ENCODE measurements at regions not wholly inside any gene's neighbourhood (a gene's known extent, or its start where the extent isn't known, plus 50 kb on each side); places are given as distances from the start of the nearest gene placed in this dataset.

GRCh38 chr2:3059141-3059925 lies 318.3 kb downstream of the EIPR1 start:
- 10% methylated on average over 36 of the region's 37 CpGs for WGBS (ENCODE audit: insufficient coverage, low coverage, missing lambda C conversion rate)
- no peak for FAIRE-seq
- H3K9ac ChIP-seq (ENCODE audit: insufficient read depth in 1 of 2, low read depth in 2 of 2, low read length in 2 of 2) = no peak overlapping the region
- intact Hi-C loops (cut with micrococcal nuclease) (no loop called here), in situ Hi-C loops (cut with MboI) (no loop called here)
- BruUV-seq (replicated peaks) = no TSS peak
- H3K4me3 ChIP-seq = no peak overlapping the region
- H3K27me3 ChIP-seq (ENCODE audit: control insufficient read depth in 2 of 2, insufficient read depth in 2 of 2, low read length in 2 of 2) = peaks cover 4 to 51% of the 10 kb centered on the region in 2 experiments
- ChIA-PET CTCF (ENCODE audit: low intra/inter-chr PET ratio) (no interaction called here), POLR2A (no interaction called here)
- H4K20me1 ChIP-seq (replicated peaks; ENCODE audit: control insufficient read depth, insufficient read depth, low read length) = no peaks in the 10 kb centered on the region
- H3K4me1 ChIP-seq (replicated peaks in 1 of 2; ENCODE audit: control insufficient read depth in 2 of 2, insufficient read depth in 2 of 2, low read length in 2 of 2) = peaks cover 0 to 3% of the 10 kb centered on the region in 2 experiments; a peak in 2 of 5 replicates
- H3K36me3 ChIP-seq (ENCODE audit: control insufficient read depth, insufficient read depth, low read length) = no peaks in the 10 kb centered on the region
- no peaks in the 10 kb centered on the region for H3K9me3 ChIP-seq (replicated peaks; ENCODE audit: control insufficient read depth, insufficient read depth, low read depth, low read length)
- no peak overlapping the region for H3K4me2 ChIP-seq (ENCODE audit: insufficient read depth, low read length)
- H3K27ac ChIP-seq (ENCODE audit: extremely low read depth, low read depth, low read length) = no peak overlapping the region
- H3K9me1 ChIP-seq (ENCODE audit: control insufficient read depth, insufficient read depth, low read length) = no peaks in the 10 kb centered on the region
- H2AFZ ChIP-seq (ENCODE audit: low read depth, low read length) = no peak overlapping the region
- no peak; the same call in 2 of the 3 replicates for ATAC-seq
- H3K79me2 ChIP-seq (ENCODE audit: control insufficient read depth, insufficient read depth, low read length) = no peaks in the 10 kb centered on the region
- DNase-seq (ENCODE audit: extremely low read depth in 1 of 4, low spot score in 3 of 4) = no peak
- TF ChIP-seq IRF2 (CRISPR knock-in tag; IDR thresholded peaks at IDR 0.05) (no peak), TRIM25 (IDR thresholded peaks at IDR 0.05; ENCODE audit: borderline replicate concordance) (no peak), MTF1 (CRISPR knock-in tag; IDR thresholded peaks at IDR 0.05; ENCODE audit: borderline replicate concordance) (no peak), ZNF586 (CRISPR knock-in tag; conservative IDR thresholded peaks at IDR 0.05) (no peak), NFXL1 (CRISPR knock-in tag; IDR thresholded peaks at IDR 0.05) (no peak), PKNOX1 (IDR thresholded peaks at IDR 0.05) (no peak), LARP7 (IDR thresholded peaks at IDR 0.05) (no peak), NCOA4 (IDR thresholded peaks at IDR 0.05; ENCODE audit: partially characterized antibody) (no peak), EP400 (IDR thresholded peaks at IDR 0.05) (no peak), IRF1 (CRISPR knock-in tag; IDR thresholded peaks at IDR 0.05; ENCODE audit: borderline replicate concordance) (no peak), PRDM10 (IDR thresholded peaks at IDR 0.05; ENCODE audit: partially characterized antibody) (no peak), WHSC1 (IDR thresholded peaks at IDR 0.05; ENCODE audit: low read length) (no peak), SREBF2 (CRISPR knock-in tag; IDR thresholded peaks at IDR 0.05) (no peak), RBM39 (optimal IDR thresholded peaks at IDR 0.05; ENCODE audit: low read depth, low read length) (no peak), ZNF75A (CRISPR knock-in tag; IDR thresholded peaks at IDR 0.05) (no peak), RBFOX2 (IDR thresholded peaks at IDR 0.05; ENCODE audit: low read depth, low read length) (no peak), CREBBP (IDR thresholded peaks at IDR 0.05; ENCODE audit: low read depth, low read length) (no peak)

All from K562 (cell line).